ENCODE measurements at regions not wholly inside any gene's neighbourhood (a gene's known extent, or its start where the extent isn't known, plus 50 kb on each side); places are given as distances from the start of the nearest gene placed in this dataset.

- ChIA-PET CTCF (no interaction called here), POLR2A (no interaction called here)
- no peak for TF ChIP-seq EZH2 (IDR thresholded peaks at IDR 0.05; ENCODE audit: borderline replicate concordance, insufficient read depth, low read depth, low read length, poor library complexity, severe bottlenecking)
- TF ChIP-seq CTCF (IDR thresholded peaks at IDR 0.05), result no peak
- Mint-ChIP-seq H3K4me3 (no peak overlapping the region), H3K27me3 (no peaks in the 10 kb centered on the region), H3K27ac (no peak overlapping the region), H3K9me3 (ENCODE audit: insufficient read depth) (no peaks in the 10 kb centered on the region), H3K4me1 (no peaks in the 10 kb centered on the region)
- Histone ChIP-seq H3K4me1 (ENCODE audit: control insufficient read depth in 2 of 2, insufficient read depth in 2 of 2, low read length in 2 of 2) (no peaks in the 10 kb centered on the region), H3K36me3 (replicated peaks in 1 of 2; ENCODE audit: control extremely low read depth in 1 of 2, control insufficient read depth in 1 of 2, extremely low read depth in 1 of 2, insufficient read depth in 2 of 2, low read length in 1 of 2) (no peaks in the 10 kb centered on the region), H2AFZ (ENCODE audit: insufficient read depth, low read depth, low read length, poor library complexity, severe bottlenecking) (no peak overlapping the region), H3K79me2 (ENCODE audit: control insufficient read depth, insufficient read depth, low read length) (no peaks in the 10 kb centered on the region), H4K20me1 (ENCODE audit: control insufficient read depth, insufficient read depth, low read length, poor library complexity, severe bottlenecking) (no peaks in the 10 kb centered on the region), H3K4me2 (replicated peaks; ENCODE audit: low read depth, low read length, poor library complexity, severe bottlenecking) (no peak overlapping the region), H3K9me3 (ENCODE audit: control extremely low read depth in 1 of 3, control insufficient read depth in 2 of 3, insufficient read depth in 1 of 3, low read length in 2 of 3) (no peaks in the 10 kb centered on the region), H3K27me3 (replicated peaks in 1 of 4; ENCODE audit: control extremely low read depth in 1 of 4, control insufficient read depth in 3 of 4, insufficient read depth in 4 of 4, low read length in 3 of 4) (no peaks in the 10 kb centered on the region), H3K9ac (ENCODE audit: low read length) (no peak overlapping the region), H3K4me3 (ENCODE audit: control extremely low read depth in 1 of 5, extremely low read depth in 1 of 5, insufficient read depth in 1 of 5, low read depth in 2 of 5, low read length in 4 of 5) (no peak overlapping the region), H3K27ac (ENCODE audit: low read length in 2 of 2) (no peak overlapping the region)
- DNase-seq (no peak), ATAC-seq (ENCODE audit: low read depth) (no peak)
- intact Hi-C loops (cut with micrococcal nuclease), result no loop called here
These were observed 264.8 kb upstream of the SPRY2 start for GRCh38 chr13:80605716-80606115.

GRCh38 chr13:80605011-80605410, 264.1 kb upstream of the SPRY2 start:
- Histone ChIP-seq H3K4me3 (ENCODE audit: control extremely low read depth in 1 of 5, extremely low read depth in 1 of 5, insufficient read depth in 1 of 5, low read depth in 2 of 5, low read length in 4 of 5) (no peak overlapping the region), H3K36me3 (replicated peaks in 1 of 2; ENCODE audit: control extremely low read depth in 1 of 2, control insufficient read depth in 1 of 2, extremely low read depth in 1 of 2, insufficient read depth in 2 of 2, low read length in 1 of 2) (no peaks in the 10 kb centered on the region), H3K79me2 (ENCODE audit: control insufficient read depth, insufficient read depth, low read length) (no peaks in the 10 kb centered on the region), H4K20me1 (ENCODE audit: control insufficient read depth, insufficient read depth, low read length, poor library complexity, severe bottlenecking) (no peaks in the 10 kb centered on the region), H3K4me1 (ENCODE audit: control insufficient read depth in 2 of 2, insufficient read depth in 2 of 2, low read length in 2 of 2) (no peaks in the 10 kb centered on the region), H3K4me2 (replicated peaks; ENCODE audit: low read depth, low read length, poor library complexity, severe bottlenecking) (no peak overlapping the region), H3K27ac (ENCODE audit: low read length in 2 of 2) (no peak overlapping the region), H3K9me3 (ENCODE audit: control extremely low read depth in 1 of 3, control insufficient read depth in 2 of 3, insufficient read depth in 1 of 3, low read length in 2 of 3) (no peaks in the 10 kb centered on the region), H3K9ac (ENCODE audit: low read length) (no peak overlapping the region), H2AFZ (ENCODE audit: insufficient read depth, low read depth, low read length, poor library complexity, severe bottlenecking) (no peak overlapping the region), H3K27me3 (replicated peaks in 1 of 4; ENCODE audit: control extremely low read depth in 1 of 4, control insufficient read depth in 3 of 4, insufficient read depth in 4 of 4, low read length in 3 of 4) (no peaks in the 10 kb centered on the region)
- Mint-ChIP-seq H3K27me3 (no peaks in the 10 kb centered on the region), H3K9me3 (ENCODE audit: insufficient read depth) (no peaks in the 10 kb centered on the region), H3K27ac (no peak overlapping the region), H3K4me3 (no peak overlapping the region), H3K4me1 (no peaks in the 10 kb centered on the region)
- no CpG with 5 or more reads among the region's 2 CpGs for WGBS (ENCODE audit: insufficient coverage)
- ChIA-PET CTCF (no interaction called here), POLR2A (no interaction called here)
- intact Hi-C loops (cut with micrococcal nuclease), result no loop called here
- TF ChIP-seq EZH2 (IDR thresholded peaks at IDR 0.05; ENCODE audit: borderline replicate concordance, insufficient read depth, low read depth, low read length, poor library complexity, severe bottlenecking), result no peak
- no peak for TF ChIP-seq CTCF (IDR thresholded peaks at IDR 0.05)
- DNase-seq, result no peak
- ATAC-seq (ENCODE audit: low read depth), result no peak
